WTC11 (cell line): ENCODE measurements at regions not wholly inside any gene's neighbourhood (a gene's known extent, or its start where the extent isn't known, plus 50 kb on each side); places are given as distances from the start of the nearest gene placed in this dataset.
A peak's percentile ranks its signal among the peaks of the same experiment; 100 is the strongest.

Experiments used
- ESRRA ChIP-seq: sonication (generic); formaldehyde crosslinking; IDR thresholded peaks from 2 replicates; pipeline ENCODE4 v1.8.1; 2022; ENCODE audit warnings: mild to moderate bottlenecking, missing genetic modification reagents, borderline replicate concordance
- IRF2 ChIP-seq: sonication (generic); formaldehyde crosslinking; IDR thresholded peaks from 2 replicates; pipeline ENCODE4 v1.8.0; 2022; ENCODE audit warnings: low read depth, missing genetic modification reagents, borderline replicate concordance
- SOX15 ChIP-seq: fragments of 250-450 bp; sonication (Bioruptor Pico); IDR thresholded peaks from 2 replicates; pipeline ENCODE4 v1.9.0; 2021; ENCODE audit warnings: mild to moderate bottlenecking
- TF ChIP-seq, protein P1 (sequence below): fragments of 200-600 bp; IDR thresholded peaks from 2 replicates; pipeline ENCODE4 v1.8.0; 2022; ENCODE audit warnings: antibody characterized with exemption

DNA sequence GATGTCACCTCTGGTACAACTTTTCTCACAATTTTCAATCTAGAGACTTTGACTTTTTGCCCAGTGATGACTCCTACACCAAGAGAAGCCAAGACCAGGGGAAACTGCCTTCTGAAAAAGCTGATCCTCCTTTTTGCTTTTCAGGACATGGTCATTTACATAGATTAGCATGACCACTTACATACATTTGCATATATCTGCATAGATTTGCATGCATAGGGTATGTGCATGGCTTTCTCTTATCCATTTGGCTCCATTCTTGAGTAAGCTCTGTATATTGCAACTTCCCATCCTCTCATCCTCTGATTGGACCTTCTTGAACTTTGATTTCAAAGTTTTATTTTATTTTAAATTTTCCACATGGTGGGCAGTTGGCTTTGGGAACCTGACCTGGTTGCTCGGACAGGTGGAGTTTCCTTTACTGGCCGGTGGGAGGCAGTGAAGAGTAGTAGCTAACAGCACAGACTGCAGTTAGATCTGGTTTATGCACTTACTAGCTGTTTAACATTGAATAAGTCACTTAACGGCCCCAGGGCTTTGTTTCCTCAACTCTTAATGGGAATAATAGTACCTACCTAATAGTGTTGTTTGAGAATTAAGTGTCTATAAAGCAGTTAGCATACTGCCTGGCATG lies 92.9 kb downstream of the GPR139 start:
- no peak for TF ChIP-seq IRF2 (CRISPR knock-in tag)
- no peak for TF ChIP-seq ESRRA (CRISPR knock-in tag)
- TF ChIP-seq, protein P1, sequence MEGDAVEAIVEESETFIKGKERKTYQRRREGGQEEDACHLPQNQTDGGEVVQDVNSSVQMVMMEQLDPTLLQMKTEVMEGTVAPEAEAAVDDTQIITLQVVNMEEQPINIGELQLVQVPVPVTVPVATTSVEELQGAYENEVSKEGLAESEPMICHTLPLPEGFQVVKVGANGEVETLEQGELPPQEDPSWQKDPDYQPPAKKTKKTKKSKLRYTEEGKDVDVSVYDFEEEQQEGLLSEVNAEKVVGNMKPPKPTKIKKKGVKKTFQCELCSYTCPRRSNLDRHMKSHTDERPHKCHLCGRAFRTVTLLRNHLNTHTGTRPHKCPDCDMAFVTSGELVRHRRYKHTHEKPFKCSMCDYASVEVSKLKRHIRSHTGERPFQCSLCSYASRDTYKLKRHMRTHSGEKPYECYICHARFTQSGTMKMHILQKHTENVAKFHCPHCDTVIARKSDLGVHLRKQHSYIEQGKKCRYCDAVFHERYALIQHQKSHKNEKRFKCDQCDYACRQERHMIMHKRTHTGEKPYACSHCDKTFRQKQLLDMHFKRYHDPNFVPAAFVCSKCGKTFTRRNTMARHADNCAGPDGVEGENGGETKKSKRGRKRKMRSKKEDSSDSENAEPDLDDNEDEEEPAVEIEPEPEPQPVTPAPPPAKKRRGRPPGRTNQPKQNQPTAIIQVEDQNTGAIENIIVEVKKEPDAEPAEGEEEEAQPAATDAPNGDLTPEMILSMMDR: peak; percentile 46
- TF ChIP-seq SOX15 (CRISPR knock-in tag): no peak
